OCI-LY7 (cell line): ENCODE measurements at regions not wholly inside any gene's neighbourhood (a gene's known extent, or its start where the extent isn't known, plus 50 kb on each side); places are given as distances from the start of the nearest gene placed in this dataset.
"Not testable (repeated sequence)": the region's sequence is repeated elsewhere in the genome, so short reads cannot be mapped to it uniquely, and the experiment has no call there.

Experiments
- BruUV-seq: library from RNA; stranded (reverse); fragments of 400-500 nt; replicated peaks from 2 replicates; lab custom pipeline; 2021; lab: Mats Ljungman, UMichigan
- CTCF ChIA-PET: fragments of 300-600 bp; sonication (Branson Sonifier 250); formaldehyde crosslinking; loops from one replicate; lab custom pipeline; 2022; ENCODE audit warnings: antibody characterized with exemption; ENCODE audit not compliant: unreplicated experiment; lab: Charles Lee
- POLR2A ChIA-PET: fragments of 300-600 bp; sonication (Branson Sonifier 250); formaldehyde crosslinking; loops from one replicate; lab custom pipeline; 2022; ENCODE audit warnings: antibody characterized with exemption; lab: Charles Lee
- DNase-seq: peaks from one replicate; pipeline ENCODE4 v3.0.0-alpha.2; 2015; ENCODE audit warnings: low spot score
- H2AFZ ChIP-seq: fragments of 200-600 bp; sonication (generic), shearing (Covaris generic); 2 replicates; pipeline ENCODE4 v1.6.1; 2014; ENCODE audit warnings: mild to moderate bottlenecking, antibody characterized with exemption, low read length, moderate library complexity
- H3K27ac ChIP-seq: fragments of 200-600 bp; sonication (generic); 2 replicates; pipeline ENCODE4 v1.5.1; 2014; ENCODE audit warnings: mixed run types, low read depth, mild to moderate bottlenecking, moderate library complexity, low read length, inconsistent platforms; ENCODE audit not compliant: poor library complexity, severe bottlenecking
- H3K36me3 ChIP-seq: fragments of 200-600 bp; sonication (generic); 2 replicates; pipeline ENCODE4 v1.6.1; 2014; ENCODE audit warnings: mild to moderate bottlenecking, antibody characterized with exemption, low read length, moderate library complexity, mixed read lengths; ENCODE audit not compliant: insufficient read depth
- H3K4me1 ChIP-seq: fragments of 200-600 bp; sonication (generic); 2 replicates; pipeline ENCODE4 v1.5.1; 2014; ENCODE audit warnings: mild to moderate bottlenecking, low read length; ENCODE audit not compliant: insufficient read depth, poor library complexity, severe bottlenecking
- H3K4me2 ChIP-seq: fragments of 200-600 bp; sonication (generic); 2 replicates; pipeline ENCODE4 v1.6.1; 2014; ENCODE audit warnings: mild to moderate bottlenecking, low read length
- H3K4me3 ChIP-seq: fragments of 200-600 bp; sonication (generic); 2 replicates; pipeline ENCODE4 v1.5.1; 2014; ENCODE audit warnings: mild to moderate bottlenecking, low read depth, low read length; ENCODE audit not compliant: poor library complexity, severe bottlenecking
- H3K79me2 ChIP-seq: fragments of 200-600 bp; sonication (generic); 2 replicates; pipeline ENCODE4 v1.6.1; 2016; ENCODE audit warnings: low read depth, mild to moderate bottlenecking, low read length, moderate library complexity, mixed read lengths; ENCODE audit not compliant: insufficient read depth
- H3K9me2 ChIP-seq: fragments of 200-600 bp; sonication (generic); 2 replicates; pipeline ENCODE4 v1.6.1; 2016; ENCODE audit warnings: mild to moderate bottlenecking, low read length, mixed read lengths; ENCODE audit not compliant: insufficient read depth
- H3K9me3 ChIP-seq: fragments of 200-600 bp; sonication (generic); 2 replicates; pipeline ENCODE4 v1.6.1; 2014; ENCODE audit warnings: mild to moderate bottlenecking, mixed run types, low read length, mixed read lengths
- H4K20me1 ChIP-seq: fragments of 200-600 bp; sonication (generic); 2 replicates; pipeline ENCODE4 v1.6.1; 2014; ENCODE audit warnings: mild to moderate bottlenecking, antibody characterized with exemption, low read length, moderate library complexity, mixed read lengths; ENCODE audit not compliant: insufficient read depth
- CTCF ChIP-seq: fragments of 200-600 bp; sonication (generic); conservative IDR thresholded peaks from 2 replicates; pipeline ENCODE4 v1.5.1; 2014; ENCODE audit warnings: mild to moderate bottlenecking, antibody characterized with exemption, low read length, moderate library complexity, mixed read lengths
- EZH2phosphoT487 ChIP-seq: fragments of 200-600 bp; sonication (generic); IDR thresholded peaks from 2 replicates; pipeline ENCODE4 v1.6.1; 2018; ENCODE audit warnings: low read depth, borderline replicate concordance, mild to moderate bottlenecking, mixed run types, antibody characterized with exemption, low read length, moderate library complexity, mixed read lengths
- intact Hi-C: fragments of 100-400 bp; cut with micrococcal nuclease; formaldehyde crosslinking; loops from one replicate; pipeline ENCODE4 v1.10.0; 2022; ENCODE audit not compliant: unreplicated experiment

DNA sequence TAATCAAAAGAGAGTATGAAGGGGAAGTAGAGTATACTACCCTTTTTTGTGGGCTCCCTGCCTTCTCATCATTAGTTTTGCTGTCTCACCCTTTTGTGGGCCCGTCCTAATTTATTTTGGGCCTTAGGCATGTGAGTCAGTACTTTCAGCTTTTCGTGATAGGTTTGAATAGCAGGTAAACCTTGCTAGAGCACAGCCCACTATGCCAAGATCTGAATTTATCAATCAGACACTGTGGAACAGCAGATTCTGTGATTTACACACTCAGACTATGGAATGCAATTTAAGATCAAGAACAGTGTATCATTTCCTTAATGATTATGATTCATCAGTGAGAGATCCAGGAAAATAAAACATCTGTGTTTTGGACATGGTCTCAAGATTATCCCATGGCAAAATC, 1117.1 kb downstream of the KHDRBS2 start:
- ChIA-PET CTCF (no interaction called here), POLR2A (no interaction called here)
- H3K9me2 ChIP-seq: no peaks in the 10 kb centered on the region
- no peak for TF ChIP-seq CTCF
- no peak for TF ChIP-seq EZH2phosphoT487
- H3K79me2 ChIP-seq: no peaks in the 10 kb centered on the region
- H3K9me3 ChIP-seq: no peaks in the 10 kb centered on the region
- no peak overlapping the region for H2AFZ ChIP-seq
- no peaks in the 10 kb centered on the region for H3K4me1 ChIP-seq
- no TSS peak for BruUV-seq
- H4K20me1 ChIP-seq: no peaks in the 10 kb centered on the region
- no peak overlapping the region for H3K4me2 ChIP-seq
- H3K4me3 ChIP-seq: no peak overlapping the region
- H3K27ac ChIP-seq: no peak overlapping the region
- no peaks in the 10 kb centered on the region for H3K36me3 ChIP-seq
- intact Hi-C loops: no loop called here
- no peak for DNase-seq

- intact Hi-C loops, H4K20me1 ChIP-seq, POLR2A ChIA-PET, H2AFZ ChIP-seq, H3K4me2 ChIP-seq, H3K9me3 ChIP-seq, CTCF ChIA-PET, DNase-seq, H3K36me3 ChIP-seq, H3K4me1 ChIP-seq, H3K27ac ChIP-seq, H3K9me2 ChIP-seq, H3K4me3 ChIP-seq, BruUV-seq, H3K79me2 ChIP-seq: not testable (repeated sequence)
Measured at GRCh38 chr6:61149039-61149438, 1137.0 kb downstream of the KHDRBS2 start.

GRCh38 chr6:61142261-61142660, 1143.8 kb downstream of the KHDRBS2 start:
- H3K4me1 ChIP-seq, H2AFZ ChIP-seq, H3K4me2 ChIP-seq, H3K9me2 ChIP-seq, H3K36me3 ChIP-seq, intact Hi-C loops, H3K27ac ChIP-seq, H3K9me3 ChIP-seq, DNase-seq, H3K79me2 ChIP-seq, POLR2A ChIA-PET, H4K20me1 ChIP-seq, H3K4me3 ChIP-seq, CTCF ChIA-PET, BruUV-seq: not testable (repeated sequence)

- Histone ChIP-seq H3K4me1 (no peaks in the 10 kb centered on the region), H3K9me2 (no peaks in the 10 kb centered on the region), H4K20me1 (no peaks in the 10 kb centered on the region), H3K4me3 (no peak overlapping the region), H3K9me3 (no peaks in the 10 kb centered on the region), H2AFZ (no peak overlapping the region), H3K4me2 (no peak overlapping the region), H3K27ac (no peak overlapping the region), H3K79me2 (no peaks in the 10 kb centered on the region), H3K36me3 (no peaks in the 10 kb centered on the region)
- ChIA-PET POLR2A (no interaction called here), CTCF (no interaction called here)
- no peak for TF ChIP-seq CTCF
- no peak for TF ChIP-seq EZH2phosphoT487
- intact Hi-C loops: no loop called here
- no TSS peak for BruUV-seq
- no peak for DNase-seq
Measured at GRCh38 chr6:61134028-61134427, 1152.0 kb downstream of the KHDRBS2 start.

DNA sequence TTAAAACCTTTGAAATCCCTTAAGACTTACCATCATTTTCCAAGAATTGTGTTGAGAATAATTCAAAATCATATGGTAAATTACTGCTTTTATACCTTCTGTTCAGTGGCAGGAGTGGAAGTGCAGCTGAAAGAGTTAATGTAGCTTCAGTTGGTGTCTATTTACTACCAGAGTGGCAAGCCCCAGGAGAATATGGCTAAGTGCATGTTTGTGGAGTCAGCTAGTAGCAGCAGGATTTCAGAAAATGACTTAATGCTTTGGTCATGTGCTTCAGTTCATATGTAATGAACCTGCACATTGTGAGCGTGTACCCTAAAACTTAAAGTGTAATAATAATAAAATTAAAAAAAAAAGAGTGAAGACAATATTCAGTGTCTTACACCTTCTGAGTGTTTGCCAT, 1171.8 kb downstream of the KHDRBS2 start:
- H3K9me2 ChIP-seq, H3K27ac ChIP-seq, DNase-seq, H3K79me2 ChIP-seq, H3K4me1 ChIP-seq, POLR2A ChIA-PET, H3K4me3 ChIP-seq, intact Hi-C loops, H3K9me3 ChIP-seq, H3K36me3 ChIP-seq, BruUV-seq, H3K4me2 ChIP-seq, H4K20me1 ChIP-seq, H2AFZ ChIP-seq, CTCF ChIA-PET: not testable (repeated sequence)
